ENCODE measurements at regions not wholly inside any gene's neighbourhood (a gene's known extent, or its start where the extent isn't known, plus 50 kb on each side); places are given as distances from the start of the nearest gene placed in this dataset.

DNA sequence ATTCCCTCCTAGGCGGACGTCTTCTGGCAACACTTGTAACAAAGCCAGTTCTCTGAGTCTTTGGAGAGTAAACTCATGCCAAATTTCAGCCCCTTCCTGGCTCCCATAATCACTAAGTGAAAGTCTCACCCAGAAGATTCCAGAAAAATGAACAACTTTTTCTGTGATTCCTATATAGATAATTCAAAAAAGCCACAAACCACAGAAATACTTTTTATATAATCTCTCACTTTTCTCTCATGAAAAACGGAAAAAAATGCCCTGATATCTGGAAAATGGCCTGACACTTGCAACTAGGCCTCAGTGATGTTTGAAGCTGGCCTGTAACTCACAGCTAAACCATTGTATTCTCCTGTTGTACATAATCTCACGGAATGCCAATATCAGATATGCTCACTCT is 296.2 kb downstream of the HTR7 start:
- TF ChIP-seq, protein P1, sequence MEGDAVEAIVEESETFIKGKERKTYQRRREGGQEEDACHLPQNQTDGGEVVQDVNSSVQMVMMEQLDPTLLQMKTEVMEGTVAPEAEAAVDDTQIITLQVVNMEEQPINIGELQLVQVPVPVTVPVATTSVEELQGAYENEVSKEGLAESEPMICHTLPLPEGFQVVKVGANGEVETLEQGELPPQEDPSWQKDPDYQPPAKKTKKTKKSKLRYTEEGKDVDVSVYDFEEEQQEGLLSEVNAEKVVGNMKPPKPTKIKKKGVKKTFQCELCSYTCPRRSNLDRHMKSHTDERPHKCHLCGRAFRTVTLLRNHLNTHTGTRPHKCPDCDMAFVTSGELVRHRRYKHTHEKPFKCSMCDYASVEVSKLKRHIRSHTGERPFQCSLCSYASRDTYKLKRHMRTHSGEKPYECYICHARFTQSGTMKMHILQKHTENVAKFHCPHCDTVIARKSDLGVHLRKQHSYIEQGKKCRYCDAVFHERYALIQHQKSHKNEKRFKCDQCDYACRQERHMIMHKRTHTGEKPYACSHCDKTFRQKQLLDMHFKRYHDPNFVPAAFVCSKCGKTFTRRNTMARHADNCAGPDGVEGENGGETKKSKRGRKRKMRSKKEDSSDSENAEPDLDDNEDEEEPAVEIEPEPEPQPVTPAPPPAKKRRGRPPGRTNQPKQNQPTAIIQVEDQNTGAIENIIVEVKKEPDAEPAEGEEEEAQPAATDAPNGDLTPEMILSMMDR (IDR thresholded peaks at IDR 0.05): no peak
- no peak for TF ChIP-seq POLR2A (IDR thresholded peaks at IDR 0.05)
